GM23338 (cell line): ENCODE measurements at regions not wholly inside any gene's neighbourhood (a gene's known extent, or its start where the extent isn't known, plus 50 kb on each side); places are given as distances from the start of the nearest gene placed in this dataset.

ENCODE experiments used
- ATAC-seq: fragments of 200-7000 bp; cut with Tn5 transposase; 3 replicates; pipeline ENCODE4 v1.9.1; 2020
- DNase-seq: peaks from one replicate; pipeline ENCODE4 v3.0.0-alpha.2; 2015; ENCODE audit warnings: low spot score
- H2AFZ ChIP-seq: fragments of 200-600 bp; sonication (generic); 2 replicates; pipeline ENCODE4 v1.8.0; 2016; ENCODE audit warnings: antibody characterized with exemption, mild to moderate bottlenecking, moderate library complexity
- H3F3A ChIP-seq: fragments of 200-600 bp; sonication (generic); replicated peaks from 2 replicates; pipeline ENCODE4 v1.8.0; 2017; ENCODE audit warnings: antibody characterized with exemption, mixed run types, low read depth
- H3K27ac ChIP-seq: fragments of 200-600 bp; sonication (generic); 2 replicates; pipeline ENCODE4 v1.6.1; 2016; ENCODE audit warnings: low read depth
- H3K27me3 ChIP-seq: fragments of 200-600 bp; sonication (generic); 2 replicates; pipeline ENCODE4 v1.8.0; 2016; ENCODE audit warnings: mild to moderate bottlenecking, mixed run types, moderate library complexity; ENCODE audit not compliant: insufficient read depth
- H3K36me3 ChIP-seq: fragments of 200-600 bp; sonication (generic); 2 replicates; pipeline ENCODE4 v1.8.0; 2016; ENCODE audit warnings: mild to moderate bottlenecking; ENCODE audit not compliant: insufficient read depth
- H3K4me1 ChIP-seq: fragments of 200-600 bp; sonication (generic); 2 replicates; pipeline ENCODE4 v1.8.0; 2016; ENCODE audit warnings: mild to moderate bottlenecking, moderate library complexity; ENCODE audit not compliant: insufficient read depth
- H3K4me2 ChIP-seq: fragments of 200-600 bp; sonication (generic); 2 replicates; pipeline ENCODE4 v1.7.1; 2017; ENCODE audit warnings: mixed run types
- H3K4me3 ChIP-seq: fragments of 200-600 bp; sonication (generic); 2 replicates; pipeline ENCODE4 v1.6.1; 2016; ENCODE audit warnings: mixed run types
- H3K79me2 ChIP-seq: fragments of 200-600 bp; sonication (generic); replicated peaks from 2 replicates; pipeline ENCODE4 v1.8.0; 2017; ENCODE audit warnings: mild to moderate bottlenecking; ENCODE audit not compliant: insufficient read depth
- H3K9me2 ChIP-seq: fragments of 200-600 bp; sonication (generic); 2 replicates; pipeline ENCODE4 v1.8.0; 2017; ENCODE audit not compliant: insufficient read depth
- H4K20me1 ChIP-seq: fragments of 200-600 bp; sonication (generic); replicated peaks from 2 replicates; pipeline ENCODE4 v1.8.0; 2017; ENCODE audit warnings: mild to moderate bottlenecking; ENCODE audit not compliant: insufficient read depth
- H3K27ac Mint-ChIP-seq: 2 replicates; pipeline ENCODE4 v1.8.0; 2020; ENCODE audit warnings: inconsistent platforms, mild to moderate bottlenecking, moderate library complexity, mixed read lengths
- H3K27me3 Mint-ChIP-seq: 3 replicates; pipeline ENCODE4 v1.8.0; 2022; ENCODE audit warnings: low read depth, mild to moderate bottlenecking, moderate library complexity, mixed read lengths, inconsistent platforms; ENCODE audit not compliant: insufficient read depth, poor library complexity
- H3K36me3 Mint-ChIP-seq: 3 replicates; pipeline ENCODE4 v1.8.0; 2021; ENCODE audit warnings: low read depth, mild to moderate bottlenecking, inconsistent platforms, moderate library complexity, mixed read lengths
- H3K4me1 Mint-ChIP-seq: 3 replicates; pipeline ENCODE4 v1.8.0; 2020; ENCODE audit warnings: mild to moderate bottlenecking, inconsistent platforms, mixed read lengths
- H3K4me3 Mint-ChIP-seq: 3 replicates; pipeline ENCODE4 v1.8.0; 2021; ENCODE audit warnings: moderate library complexity, mild to moderate bottlenecking, inconsistent platforms, mixed read lengths
- H3K9me3 Mint-ChIP-seq: 3 replicates; pipeline ENCODE4 v1.8.0; 2020; ENCODE audit warnings: moderate library complexity, mild to moderate bottlenecking, inconsistent platforms, mixed read lengths
- CREB1 ChIP-seq: fragments of 250-450 bp; sonication (Bioruptor Pico); IDR thresholded peaks from 2 replicates; pipeline ENCODE4 v1.5.0; 2020; ENCODE audit warnings: low read depth, mild to moderate bottlenecking, moderate library complexity
- CTCF ChIP-seq, 2 experiments: fragments of 200-600 bp in 1 of 2; sonication (generic) in 1 of 2; conservative IDR thresholded peaks; 2 replicates each; pipeline versions ENCODE4 v1.5.1 to v1.6.1; 2016 to 2017; ENCODE audit warnings: antibody characterized with exemption in 2 of 2, low read depth in 2 of 2, mild to moderate bottlenecking in 2 of 2, moderate library complexity in 1 of 2
- ETS1 ChIP-seq: IDR thresholded peaks from 2 replicates; pipeline ENCODE4 v1.6.1; 2016; ENCODE audit warnings: antibody characterized with exemption
- JUNB ChIP-seq: IDR thresholded peaks from one replicate; pipeline ENCODE4 v1.6.1; 2016; ENCODE audit warnings: antibody characterized with exemption; ENCODE audit not compliant: unreplicated experiment
- POLR2AphosphoS5 ChIP-seq: IDR thresholded peaks from 2 replicates; pipeline ENCODE4 v1.6.1; 2016; ENCODE audit warnings: antibody characterized with exemption, low read depth
- REST ChIP-seq: IDR thresholded peaks from one replicate; pipeline ENCODE4 v1.6.1; 2018; ENCODE audit warnings: antibody characterized with exemption; ENCODE audit not compliant: unreplicated experiment
- STAT1 ChIP-seq: IDR thresholded peaks from one replicate; pipeline ENCODE4 v1.6.1; 2016; ENCODE audit warnings: antibody characterized with exemption; ENCODE audit not compliant: unreplicated experiment
- ZNF114 ChIP-seq: fragments of 250-450 bp; sonication (Bioruptor Pico); IDR thresholded peaks from 2 replicates; pipeline ENCODE4 v1.5.0; 2020; ENCODE audit warnings: mild to moderate bottlenecking, moderate library complexity
- ZNF462 ChIP-seq: fragments of 250-450 bp; sonication (Bioruptor Pico); IDR thresholded peaks from 2 replicates; pipeline ENCODE4 v1.5.0; 2020; ENCODE audit warnings: mild to moderate bottlenecking, moderate library complexity

GRCh38 chr4:126798214-126798613, 834.5 kb upstream of the INTU start (continued):
- TF ChIP-seq REST (no peak), CREB1 (CRISPR knock-in tag) (no peak), POLR2AphosphoS5 (no peak)

- ATAC-seq (no peak), DNase-seq (no peak)
- Mint-ChIP-seq H3K36me3 (no peaks in the 10 kb centered on the region), H3K4me3 (no peak overlapping the region), H3K27me3 (no peaks in the 10 kb centered on the region), H3K9me3 (no peaks in the 10 kb centered on the region), H3K27ac (no peak overlapping the region), H3K4me1 (peaks cover 8% of the 10 kb centered on the region)
- Histone ChIP-seq H3K4me2 (no peak overlapping the region), H3K4me1 (peaks cover 13% of the 10 kb centered on the region), H4K20me1 (no peaks in the 10 kb centered on the region), H3K27me3 (no peaks in the 10 kb centered on the region), H2AFZ (peak overlapping the region; percentile 60; the same call in 1 of the 2 replicates), H3K79me2 (no peaks in the 10 kb centered on the region), H3K9me2 (no peaks in the 10 kb centered on the region), H3K27ac (no peak overlapping the region), H3K36me3 (no peaks in the 10 kb centered on the region), H3K4me3 (no peak overlapping the region), H3F3A (no peaks in the 10 kb centered on the region)
- TF ChIP-seq POLR2AphosphoS5 (no peak), REST (no peak), ZNF462 (no peak), ZNF114 (CRISPR knock-in tag) (no peak), CTCF (conservative IDR thresholded peaks at IDR 0.05; ENCODE audit: low read depth in 2 of 2) (no peak), STAT1 (no peak), ETS1 (no peak), JUNB (no peak)
These were observed 833.3 kb upstream of the INTU start for GRCh38 chr4:126799416-126799815.
